Nephron progenitor cell (in vitro differentiated cells): ENCODE measurements at regions not wholly inside any gene's neighbourhood (a gene's known extent, or its start where the extent isn't known, plus 50 kb on each side); places are given as distances from the start of the nearest gene placed in this dataset.
A peak's percentile ranks its signal among the peaks of the same experiment; 100 is the strongest.

Experiments used
- DNase-seq: peaks from one replicate; pipeline ENCODE4 v3.0.0; 2021
- H3K27ac Mint-ChIP-seq: 2 replicates; pipeline ENCODE4 v1.8.0; 2021; ENCODE audit warnings: mild to moderate bottlenecking, moderate library complexity, mixed read lengths
- H3K27me3 Mint-ChIP-seq: 2 replicates; pipeline ENCODE4 v1.8.0; 2021; ENCODE audit warnings: mild to moderate bottlenecking, low read depth, mixed read lengths; ENCODE audit not compliant: poor library complexity
- H3K36me3 Mint-ChIP-seq: 2 replicates; pipeline ENCODE4 v1.8.0; 2021; ENCODE audit warnings: low read depth, mixed read lengths
- H3K4me1 Mint-ChIP-seq: 2 replicates; pipeline ENCODE4 v1.8.0; 2021; ENCODE audit warnings: mixed read lengths
- H3K4me3 Mint-ChIP-seq: 2 replicates; pipeline ENCODE4 v1.8.0; 2021; ENCODE audit warnings: mild to moderate bottlenecking, moderate library complexity, mixed read lengths
- H3K9me3 Mint-ChIP-seq: 2 replicates; pipeline ENCODE4 v1.8.0; 2021; ENCODE audit warnings: mild to moderate bottlenecking, moderate library complexity, mixed read lengths
- TF ChIP-seq, protein P1 (sequence below): fragments of 200-600 bp; sonication (generic); IDR thresholded peaks from 2 replicates; pipeline ENCODE4 v1.5.0; 2021; ENCODE audit warnings: antibody characterized with exemption

DNA sequence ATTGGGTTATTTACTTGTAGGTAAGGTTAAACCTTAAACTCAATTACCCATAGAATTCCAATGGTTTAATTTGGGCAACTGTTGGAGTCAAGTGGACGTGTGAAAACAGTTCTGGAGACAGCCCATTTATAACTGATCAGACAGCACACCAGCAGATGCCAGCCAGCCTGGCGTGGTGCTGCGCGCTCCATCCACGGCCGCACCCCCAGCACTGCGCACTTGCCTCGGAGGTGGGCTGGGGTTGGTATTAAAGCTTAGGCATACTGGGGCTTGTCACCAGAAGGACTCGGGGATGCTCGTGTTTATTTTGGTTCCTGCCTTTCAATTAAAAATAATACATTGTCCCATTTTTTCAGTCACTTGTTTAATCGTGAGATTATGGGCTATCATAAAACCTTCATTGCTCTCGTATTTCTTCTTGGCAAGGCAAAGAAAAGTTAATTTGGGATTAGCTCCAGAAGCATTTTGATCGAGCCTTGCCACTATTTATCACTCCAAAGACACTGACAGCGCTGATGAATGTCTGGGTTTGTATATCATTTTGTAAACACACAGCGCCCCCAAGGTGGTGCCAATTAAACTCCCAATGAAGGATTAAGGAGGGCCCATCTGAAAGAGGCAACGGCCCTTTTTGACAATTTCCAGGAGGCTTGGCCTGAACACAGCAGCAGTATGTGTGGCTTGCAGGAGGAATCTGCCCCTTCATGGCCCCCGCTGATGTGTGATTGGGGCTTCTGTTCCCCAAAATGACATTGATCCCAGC lies 204.5 kb upstream of the CXCL12 start:
- Mint-ChIP-seq H3K36me3 (no peaks in the 10 kb centered on the region), H3K27me3 (peaks cover 29% of the 10 kb centered on the region)

DNA sequence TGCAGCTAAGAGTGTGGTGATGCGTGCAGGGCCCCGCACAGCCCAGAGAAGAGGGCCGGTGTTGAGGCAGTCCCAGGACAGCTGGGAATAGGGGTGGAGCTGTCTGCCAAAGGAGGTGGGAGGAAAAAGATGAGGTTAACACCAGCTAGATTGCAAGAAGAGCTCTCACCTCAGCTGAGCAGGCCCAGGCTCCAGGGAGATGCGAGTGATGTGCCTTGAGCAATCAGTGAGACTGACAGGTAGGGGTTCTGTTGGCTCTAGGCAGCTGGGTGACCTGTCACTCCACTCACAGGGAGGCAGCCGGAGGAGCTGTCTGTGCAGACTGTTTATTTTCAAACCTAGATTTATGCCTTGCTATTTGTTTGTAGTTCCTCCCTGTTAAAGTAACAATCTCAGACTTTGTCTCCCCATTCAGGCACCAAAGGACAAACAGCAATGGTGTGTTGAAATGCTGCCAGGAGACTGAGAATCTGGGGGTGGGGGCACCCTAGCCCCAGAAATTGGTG lies 205.1 kb upstream of the CXCL12 start:
- DNase-seq = peak; percentile 15
- TF ChIP-seq, protein P1, sequence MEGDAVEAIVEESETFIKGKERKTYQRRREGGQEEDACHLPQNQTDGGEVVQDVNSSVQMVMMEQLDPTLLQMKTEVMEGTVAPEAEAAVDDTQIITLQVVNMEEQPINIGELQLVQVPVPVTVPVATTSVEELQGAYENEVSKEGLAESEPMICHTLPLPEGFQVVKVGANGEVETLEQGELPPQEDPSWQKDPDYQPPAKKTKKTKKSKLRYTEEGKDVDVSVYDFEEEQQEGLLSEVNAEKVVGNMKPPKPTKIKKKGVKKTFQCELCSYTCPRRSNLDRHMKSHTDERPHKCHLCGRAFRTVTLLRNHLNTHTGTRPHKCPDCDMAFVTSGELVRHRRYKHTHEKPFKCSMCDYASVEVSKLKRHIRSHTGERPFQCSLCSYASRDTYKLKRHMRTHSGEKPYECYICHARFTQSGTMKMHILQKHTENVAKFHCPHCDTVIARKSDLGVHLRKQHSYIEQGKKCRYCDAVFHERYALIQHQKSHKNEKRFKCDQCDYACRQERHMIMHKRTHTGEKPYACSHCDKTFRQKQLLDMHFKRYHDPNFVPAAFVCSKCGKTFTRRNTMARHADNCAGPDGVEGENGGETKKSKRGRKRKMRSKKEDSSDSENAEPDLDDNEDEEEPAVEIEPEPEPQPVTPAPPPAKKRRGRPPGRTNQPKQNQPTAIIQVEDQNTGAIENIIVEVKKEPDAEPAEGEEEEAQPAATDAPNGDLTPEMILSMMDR = no peak
- H3K9me3 Mint-ChIP-seq = no peaks in the 10 kb centered on the region
- H3K4me1 Mint-ChIP-seq = peaks cover 46% of the 10 kb centered on the region
- peaks cover 31% of the 10 kb centered on the region for H3K27me3 Mint-ChIP-seq
- no peaks in the 10 kb centered on the region for H3K36me3 Mint-ChIP-seq
- H3K4me3 Mint-ChIP-seq = no peak overlapping the region
- peak overlapping the region; percentile 62 for H3K27ac Mint-ChIP-seq

More for the DNA sequence above, 204.5 kb upstream of the CXCL12 start:
- DNase-seq = no peak
- TF ChIP-seq, protein P1 = no peak
- Mint-ChIP-seq H3K4me3 (no peak overlapping the region), H3K9me3 (no peaks in the 10 kb centered on the region), H3K4me1 (peaks cover 46% of the 10 kb centered on the region), H3K27ac (peak overlapping the region; percentile 62)

DNA sequence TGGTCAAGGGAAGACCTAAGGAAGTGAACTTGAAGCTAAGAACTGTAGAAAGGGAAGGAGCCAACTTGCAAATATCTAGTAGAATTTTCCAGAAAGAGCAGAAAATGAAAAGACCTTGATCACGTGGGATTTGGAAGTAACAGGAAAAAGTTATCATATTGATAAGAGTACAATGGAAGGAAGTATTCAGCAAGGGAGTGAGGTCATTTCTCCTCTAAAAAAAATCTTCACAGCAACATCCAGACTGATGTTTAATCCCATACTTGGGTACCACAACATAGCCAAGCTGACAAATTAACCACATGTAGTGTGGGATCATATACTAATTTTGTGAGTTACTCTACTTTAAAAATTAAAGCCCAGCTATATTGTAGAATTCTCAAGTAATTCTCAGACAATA lies 207.0 kb upstream of the CXCL12 start:
- TF ChIP-seq, protein P1 = no peak
- no peak for DNase-seq

DNA sequence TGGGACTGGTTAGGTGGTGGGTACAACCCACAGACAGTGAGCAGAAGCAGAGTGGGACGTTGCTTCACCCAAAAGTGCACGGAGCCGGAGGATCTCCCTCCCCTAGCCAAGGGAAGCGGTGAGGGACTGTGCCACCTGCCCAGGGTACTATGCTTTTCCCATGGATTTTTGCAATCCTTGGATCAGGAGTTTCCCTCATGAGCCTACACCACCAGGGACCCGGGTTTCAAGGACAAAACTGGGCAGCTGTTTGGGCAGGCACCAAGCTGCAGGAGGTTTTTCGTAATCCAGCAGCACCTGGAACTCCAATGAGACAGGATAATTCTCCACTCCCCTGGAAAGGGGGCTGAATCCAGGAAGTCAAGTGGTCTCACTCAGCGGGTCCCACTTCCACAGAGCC lies 209.1 kb upstream of the CXCL12 start:
- no peak overlapping the region for H3K27ac Mint-ChIP-seq
- H3K9me3 Mint-ChIP-seq = peaks cover 15% of the 10 kb centered on the region

More for the DNA sequence above, 207.0 kb upstream of the CXCL12 start:
- Mint-ChIP-seq H3K36me3 (no peaks in the 10 kb centered on the region), H3K4me3 (no peak overlapping the region), H3K27ac (no peak overlapping the region), H3K9me3 (peaks cover 11% of the 10 kb centered on the region), H3K4me1 (peaks cover 46% of the 10 kb centered on the region), H3K27me3 (peaks cover 40% of the 10 kb centered on the region)

DNA sequence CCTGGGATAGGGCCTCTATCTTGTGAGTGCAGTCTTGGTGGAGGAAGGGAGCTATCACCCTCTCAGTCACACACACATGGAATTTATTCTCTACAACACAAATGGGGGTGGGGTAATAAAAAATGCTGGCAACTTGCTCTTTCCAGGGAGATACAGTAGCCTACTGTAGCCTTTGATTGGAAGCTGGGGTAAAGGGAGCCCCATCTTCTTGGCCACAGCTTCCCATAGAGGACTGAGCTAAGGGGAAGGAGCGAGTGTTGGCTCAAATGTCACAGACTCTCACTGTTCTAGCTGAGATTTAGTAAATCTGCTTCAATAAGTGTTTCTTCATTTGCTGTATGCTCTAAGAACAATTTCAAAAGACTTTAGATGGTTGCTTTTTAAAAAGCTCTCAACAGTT lies 222.2 kb upstream of the CXCL12 start:
- no peak overlapping the region for H3K4me3 Mint-ChIP-seq
- H3K27me3 Mint-ChIP-seq = peaks cover 18% of the 10 kb centered on the region
- no peak for DNase-seq
- H3K27ac Mint-ChIP-seq = no peak overlapping the region
- H3K4me1 Mint-ChIP-seq = no peaks in the 10 kb centered on the region
- TF ChIP-seq, protein P1 = no peak
- H3K36me3 Mint-ChIP-seq = no peaks in the 10 kb centered on the region
- H3K9me3 Mint-ChIP-seq = no peaks in the 10 kb centered on the region

More for the DNA sequence above, 209.1 kb upstream of the CXCL12 start:
- Mint-ChIP-seq H3K27me3 (peaks cover 42% of the 10 kb centered on the region), H3K4me1 (peaks cover 34% of the 10 kb centered on the region), H3K4me3 (no peak overlapping the region), H3K36me3 (no peaks in the 10 kb centered on the region)
- TF ChIP-seq, protein P1 = no peak
- no peak for DNase-seq

DNA sequence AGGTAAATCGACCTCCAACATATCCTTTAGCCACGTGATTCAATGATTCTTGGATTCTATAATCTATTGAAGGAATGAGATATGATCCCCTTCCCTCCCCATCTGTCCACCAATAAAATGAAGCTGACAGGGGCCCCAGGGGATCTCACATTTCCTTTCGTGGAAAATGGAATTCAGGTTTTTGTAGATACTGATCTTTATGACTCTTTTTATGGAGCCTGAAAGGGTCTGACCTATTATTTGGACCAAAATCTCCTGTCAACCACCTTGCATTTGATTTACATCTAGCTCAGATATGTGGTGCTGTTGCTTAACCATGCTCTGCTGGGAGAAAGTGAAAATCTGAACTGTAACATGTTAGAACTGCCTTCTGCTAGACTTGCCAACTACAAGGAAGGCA lies 234.0 kb upstream of the CXCL12 start:
- TF ChIP-seq, protein P1 = no peak

More for the DNA sequence above, 234.0 kb upstream of the CXCL12 start:
- H3K9me3 Mint-ChIP-seq = no peaks in the 10 kb centered on the region
- peaks cover 16% of the 10 kb centered on the region for H3K4me1 Mint-ChIP-seq
- DNase-seq = peak; percentile 12
- peaks cover 4% of the 10 kb centered on the region for H3K27me3 Mint-ChIP-seq
- H3K27ac Mint-ChIP-seq = no peak overlapping the region
- H3K36me3 Mint-ChIP-seq = no peaks in the 10 kb centered on the region
- no peak overlapping the region for H3K4me3 Mint-ChIP-seq
